ENCODE measurements at regions not wholly inside any gene's neighbourhood (a gene's known extent, or its start where the extent isn't known, plus 50 kb on each side); places are given as distances from the start of the nearest gene placed in this dataset.

GRCh38 chr3:110806924-110807323 is 264.7 kb upstream of the NECTIN3 start:
- no peak for TF ChIP-seq REST (IDR thresholded peaks at IDR 0.05; ENCODE audit: low read depth)
- TF ChIP-seq, protein P1, sequence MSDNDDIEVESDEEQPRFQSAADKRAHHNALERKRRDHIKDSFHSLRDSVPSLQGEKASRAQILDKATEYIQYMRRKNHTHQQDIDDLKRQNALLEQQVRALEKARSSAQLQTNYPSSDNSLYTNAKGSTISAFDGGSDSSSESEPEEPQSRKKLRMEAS (IDR thresholded peaks at IDR 0.05): no peak
- TF ChIP-seq ZBTB7A (IDR thresholded peaks at IDR 0.05; ENCODE audit: low read depth): no peak
- no peak for TF ChIP-seq FOXM1 (IDR thresholded peaks at IDR 0.05; ENCODE audit: borderline replicate concordance, low read depth)
- no peak for TF ChIP-seq TAF1 (IDR thresholded peaks at IDR 0.05; ENCODE audit: low read depth)
- no peak for TF ChIP-seq CEBPB (IDR thresholded peaks at IDR 0.05)
- no peak for TF ChIP-seq CREB1 (IDR thresholded peaks at IDR 0.05; ENCODE audit: low read depth)
- TF ChIP-seq YY1 (IDR thresholded peaks at IDR 0.05; ENCODE audit: low read depth): no peak
- no peak for TF ChIP-seq EP300 (IDR thresholded peaks at IDR 0.05; ENCODE audit: borderline replicate concordance)
- TF ChIP-seq RAD21 (IDR thresholded peaks at IDR 0.05; ENCODE audit: low read depth): no peak
- TF ChIP-seq TEAD4 (IDR thresholded peaks at IDR 0.05): no peak
- no peak for TF ChIP-seq EGR1 (IDR thresholded peaks at IDR 0.05)

All from Ishikawa (cell line).